Uterus (tissue), 2 donors: ENCODE measurements at regions not wholly inside any gene's neighbourhood (a gene's known extent, or its start where the extent isn't known, plus 50 kb on each side); places are given as distances from the start of the nearest gene placed in this dataset.

Experiments used
- CTCF ChIP-seq, 4 experiments: fragments of 200-600 bp in 2 of 4; fragments of 450-650 bp in 2 of 4; sonication (generic) in 2 of 4; IDR thresholded peaks; one replicate each; pipeline ENCODE4 v1.5.1; 2016 to 2019; ENCODE audit warnings: antibody characterized with exemption in 4 of 4, mild to moderate bottlenecking in 2 of 4, moderate library complexity in 1 of 4
- POLR2A ChIP-seq, 2 donors: fragments of 450-650 bp; IDR thresholded peaks; one replicate each; pipeline ENCODE4 v1.6.1; 2016; ENCODE audit warnings: antibody characterized with exemption in 2 of 2, mild to moderate bottlenecking in 1 of 2, moderate library complexity in 1 of 2

GRCh38 chr10:113407218-113407617, 145.6 kb upstream of the HABP2 start:
- TF ChIP-seq POLR2A (IDR thresholded peaks at IDR 0.05) (no peak), CTCF (IDR thresholded peaks at IDR 0.05) (no peak)
